Activated naive CD8-positive, alpha-beta T cell treated with anti-CD3 and anti-CD28 coated beads, Interleukin-2, amount 10 ng/mL, durations not matched to agents 7 days and 5 days (primary cell): ENCODE measurements at regions not wholly inside any gene's neighbourhood (a gene's known extent, or its start where the extent isn't known, plus 50 kb on each side); places are given as distances from the start of the nearest gene placed in this dataset.
"Not testable (repeated sequence)": the region's sequence is repeated elsewhere in the genome, so short reads cannot be mapped to it uniquely, and the experiment has no call there.

Experiments
- ATAC-seq: fragments of 150-1000 bp; cut with Tn5 transposase; one replicate; pipeline ENCODE4 v1.10.0; 2021; ENCODE audit warnings: low read depth, moderate library complexity
- POLR2A ChIA-PET: fragments of 350-600 bp; sonication (Branson Sonifier 250); formaldehyde crosslinking; loops from one replicate; lab custom pipeline; 2021; ENCODE audit warnings: antibody characterized with exemption; lab: Charles Lee
- DNase-seq: peaks from one replicate; pipeline ENCODE4 v3.0.0; 2021
- H3K27ac Mint-ChIP-seq: one replicate; pipeline ENCODE4 v1.8.0; 2022; ENCODE audit warnings: mild to moderate bottlenecking, mixed read lengths
- H3K27me3 Mint-ChIP-seq: one replicate; pipeline ENCODE4 v1.8.0; 2022; ENCODE audit warnings: mild to moderate bottlenecking, moderate library complexity, mixed read lengths
- H3K36me3 Mint-ChIP-seq: one replicate; pipeline ENCODE4 v1.8.0; 2021; ENCODE audit warnings: mild to moderate bottlenecking, mixed read lengths
- H3K4me1 Mint-ChIP-seq: one replicate; pipeline ENCODE4 v1.8.0; 2021; ENCODE audit warnings: mixed read lengths
- H3K4me3 Mint-ChIP-seq: one replicate; pipeline ENCODE4 v1.8.0; 2022; ENCODE audit warnings: mild to moderate bottlenecking, moderate library complexity, mixed read lengths
- H3K9me3 Mint-ChIP-seq: one replicate; pipeline ENCODE4 v1.8.0; 2021; ENCODE audit warnings: mixed read lengths

- H3K9me3 Mint-ChIP-seq: no peaks in the 10 kb centered on the region
- no peak overlapping the region for H3K27ac Mint-ChIP-seq
- H3K4me1 Mint-ChIP-seq: no peaks in the 10 kb centered on the region
- DNase-seq (no peak), ATAC-seq (no peak)
- no peaks in the 10 kb centered on the region for H3K27me3 Mint-ChIP-seq
- POLR2A ChIA-PET: no interaction called here
- no peak overlapping the region for H3K4me3 Mint-ChIP-seq
- H3K36me3 Mint-ChIP-seq: no peaks in the 10 kb centered on the region
Measured at GRCh38 chr14:53741479-53742232, 215.0 kb downstream of the BMP4 start.

- Mint-ChIP-seq H3K27ac (no peak overlapping the region), H3K36me3 (no peaks in the 10 kb centered on the region), H3K27me3 (no peaks in the 10 kb centered on the region), H3K4me3 (no peak overlapping the region), H3K9me3 (no peaks in the 10 kb centered on the region), H3K4me1 (no peaks in the 10 kb centered on the region)
- POLR2A ChIA-PET: no interaction called here
- no peak for DNase-seq
- no peak for ATAC-seq
Measured at GRCh38 chr14:53740570-53740969, 216.1 kb downstream of the BMP4 start.

GRCh38 chr14:53735916-53736315, 220.7 kb downstream of the BMP4 start:
- no peak for ATAC-seq
- H3K4me1 Mint-ChIP-seq: no peaks in the 10 kb centered on the region
- POLR2A ChIA-PET: no interaction called here

GRCh38 chr14:53723221-53723620, 233.4 kb downstream of the BMP4 start:
- no peak for DNase-seq
- Mint-ChIP-seq H3K27ac (no peak overlapping the region), H3K4me3 (no peak overlapping the region), H3K36me3 (no peaks in the 10 kb centered on the region), H3K27me3 (no peaks in the 10 kb centered on the region), H3K4me1 (no peaks in the 10 kb centered on the region), H3K9me3 (no peaks in the 10 kb centered on the region)
- ATAC-seq: no peak
- POLR2A ChIA-PET: no interaction called here

More at GRCh38 chr14:53735916-53736315, 220.7 kb downstream of the BMP4 start:
- H3K36me3 Mint-ChIP-seq: no peaks in the 10 kb centered on the region
- no peak overlapping the region for H3K27ac Mint-ChIP-seq
- no peak for DNase-seq
- H3K27me3 Mint-ChIP-seq: peaks cover 4% of the 10 kb centered on the region
- no peak overlapping the region for H3K4me3 Mint-ChIP-seq
- H3K9me3 Mint-ChIP-seq: no peaks in the 10 kb centered on the region

- Mint-ChIP-seq H3K36me3 (no peaks in the 10 kb centered on the region), H3K4me1 (no peaks in the 10 kb centered on the region), H3K27ac (no peak overlapping the region), H3K27me3 (no peaks in the 10 kb centered on the region), H3K4me3 (no peak overlapping the region), H3K9me3 (no peaks in the 10 kb centered on the region)
- POLR2A ChIA-PET: no interaction called here
- DNase-seq (no peak), ATAC-seq (no peak)
Measured at GRCh38 chr14:53719536-53719935, 237.1 kb downstream of the BMP4 start.

GRCh38 chr14:53716578-53716977, 240.0 kb downstream of the BMP4 start:
- ATAC-seq (no peak), DNase-seq (no peak)
- Mint-ChIP-seq H3K4me3 (no peak overlapping the region), H3K9me3 (no peaks in the 10 kb centered on the region), H3K27ac (no peak overlapping the region), H3K27me3 (no peaks in the 10 kb centered on the region), H3K36me3 (no peaks in the 10 kb centered on the region), H3K4me1 (no peaks in the 10 kb centered on the region)
- POLR2A ChIA-PET: no interaction called here

- POLR2A ChIA-PET: no interaction called here
- DNase-seq: no peak
- no peaks in the 10 kb centered on the region for H3K36me3 Mint-ChIP-seq
- no peak overlapping the region for H3K4me3 Mint-ChIP-seq
- peaks cover 1% of the 10 kb centered on the region for H3K9me3 Mint-ChIP-seq
- ATAC-seq: no peak
- H3K27ac Mint-ChIP-seq: no peak overlapping the region
- no peaks in the 10 kb centered on the region for H3K27me3 Mint-ChIP-seq
- H3K4me1 Mint-ChIP-seq: no peaks in the 10 kb centered on the region
Measured at GRCh38 chr14:53715193-53715721, 241.4 kb downstream of the BMP4 start.

GRCh38 chr14:53714495-53715192, 242.0 kb downstream of the BMP4 start:
- no peak overlapping the region for H3K27ac Mint-ChIP-seq
- DNase-seq: no peak
- H3K4me1 Mint-ChIP-seq: no peaks in the 10 kb centered on the region
- no peaks in the 10 kb centered on the region for H3K36me3 Mint-ChIP-seq
- POLR2A ChIA-PET: no interaction called here
- H3K27me3 Mint-ChIP-seq: no peaks in the 10 kb centered on the region
- no peak for ATAC-seq
- H3K9me3 Mint-ChIP-seq: peaks cover 1% of the 10 kb centered on the region
- H3K4me3 Mint-ChIP-seq: no peak overlapping the region

- H3K4me1 Mint-ChIP-seq, H3K27me3 Mint-ChIP-seq, DNase-seq, H3K4me3 Mint-ChIP-seq, ATAC-seq, POLR2A ChIA-PET, H3K9me3 Mint-ChIP-seq, H3K27ac Mint-ChIP-seq, H3K36me3 Mint-ChIP-seq: not testable (repeated sequence)
Measured at GRCh38 chr14:53712901-53713300, 243.7 kb downstream of the BMP4 start.

GRCh38 chr14:53711205-53711604, 245.4 kb downstream of the BMP4 start:
- POLR2A ChIA-PET: no interaction called here
- ATAC-seq: no peak
- DNase-seq: no peak
- Mint-ChIP-seq H3K4me3 (no peak overlapping the region), H3K36me3 (no peaks in the 10 kb centered on the region), H3K9me3 (peaks cover 1% of the 10 kb centered on the region), H3K27me3 (no peaks in the 10 kb centered on the region), H3K4me1 (no peaks in the 10 kb centered on the region), H3K27ac (no peak overlapping the region)

- no peak for ATAC-seq
- H3K27me3 Mint-ChIP-seq: no peaks in the 10 kb centered on the region
- peaks cover 1% of the 10 kb centered on the region for H3K9me3 Mint-ChIP-seq
- POLR2A ChIA-PET: no interaction called here
- no peak for DNase-seq
- no peak overlapping the region for H3K4me3 Mint-ChIP-seq
- no peaks in the 10 kb centered on the region for H3K36me3 Mint-ChIP-seq
- H3K27ac Mint-ChIP-seq: no peak overlapping the region
- H3K4me1 Mint-ChIP-seq: no peaks in the 10 kb centered on the region
Measured at GRCh38 chr14:53710615-53711014, 246.0 kb downstream of the BMP4 start.

- no peak for DNase-seq
- POLR2A ChIA-PET: no interaction called here
Measured at GRCh38 chr14:53709381-53709780, 247.2 kb downstream of the BMP4 start.

GRCh38 chr14:53703457-53703856, 253.2 kb downstream of the BMP4 start:
- ATAC-seq (no peak), DNase-seq (no peak)
- Mint-ChIP-seq H3K27ac (no peak overlapping the region), H3K9me3 (peaks cover 3% of the 10 kb centered on the region), H3K4me3 (no peak overlapping the region), H3K4me1 (no peaks in the 10 kb centered on the region), H3K27me3 (no peaks in the 10 kb centered on the region), H3K36me3 (no peaks in the 10 kb centered on the region)
- POLR2A ChIA-PET: no interaction called here

More at GRCh38 chr14:53709381-53709780, 247.2 kb downstream of the BMP4 start:
- Mint-ChIP-seq H3K4me3 (no peak overlapping the region), H3K27ac (no peak overlapping the region), H3K9me3 (peaks cover 1% of the 10 kb centered on the region), H3K36me3 (no peaks in the 10 kb centered on the region), H3K4me1 (no peaks in the 10 kb centered on the region), H3K27me3 (no peaks in the 10 kb centered on the region)
- ATAC-seq: no peak
